ENCODE measurements at regions not wholly inside any gene's neighbourhood (a gene's known extent, or its start where the extent isn't known, plus 50 kb on each side); places are given as distances from the start of the nearest gene placed in this dataset.
A peak's percentile ranks its signal among the peaks of the same experiment; 100 is the strongest.

- no peaks in the 10 kb centered on the region for H3K9me3 ChIP-seq (ENCODE audit: control insufficient read depth, insufficient read depth, low read depth, low read length)
- no TSS peak for BruUV-seq (replicated peaks)
- no peak overlapping the region for H3K4me3 ChIP-seq (ENCODE audit: low read depth in 2 of 2, low read length in 2 of 2)
- ATAC-seq = peak; percentile 44
- ChIA-PET CTCF (interaction anchor here (0.8 to 1.1 kb wide), 3 partner anchors 1865 to 1867 kb away, joined by 4 to 6 read pairs (median 5); no protein-coding TSS in a partner anchor), POLR2A (no interaction called here)
- no peaks in the 10 kb centered on the region for H3K27me3 ChIP-seq (ENCODE audit: control insufficient read depth, insufficient read depth, low read length)
- no peak overlapping the region for H3K27ac ChIP-seq (ENCODE audit: low read length)
- TF ChIP-seq, protein P1, sequence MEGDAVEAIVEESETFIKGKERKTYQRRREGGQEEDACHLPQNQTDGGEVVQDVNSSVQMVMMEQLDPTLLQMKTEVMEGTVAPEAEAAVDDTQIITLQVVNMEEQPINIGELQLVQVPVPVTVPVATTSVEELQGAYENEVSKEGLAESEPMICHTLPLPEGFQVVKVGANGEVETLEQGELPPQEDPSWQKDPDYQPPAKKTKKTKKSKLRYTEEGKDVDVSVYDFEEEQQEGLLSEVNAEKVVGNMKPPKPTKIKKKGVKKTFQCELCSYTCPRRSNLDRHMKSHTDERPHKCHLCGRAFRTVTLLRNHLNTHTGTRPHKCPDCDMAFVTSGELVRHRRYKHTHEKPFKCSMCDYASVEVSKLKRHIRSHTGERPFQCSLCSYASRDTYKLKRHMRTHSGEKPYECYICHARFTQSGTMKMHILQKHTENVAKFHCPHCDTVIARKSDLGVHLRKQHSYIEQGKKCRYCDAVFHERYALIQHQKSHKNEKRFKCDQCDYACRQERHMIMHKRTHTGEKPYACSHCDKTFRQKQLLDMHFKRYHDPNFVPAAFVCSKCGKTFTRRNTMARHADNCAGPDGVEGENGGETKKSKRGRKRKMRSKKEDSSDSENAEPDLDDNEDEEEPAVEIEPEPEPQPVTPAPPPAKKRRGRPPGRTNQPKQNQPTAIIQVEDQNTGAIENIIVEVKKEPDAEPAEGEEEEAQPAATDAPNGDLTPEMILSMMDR (IDR thresholded peaks at IDR 0.05) = no peak
- TF ChIP-seq TCF7L2 (IDR thresholded peaks at IDR 0.05; ENCODE audit: low read depth, low read length) (no peak), POLR2AphosphoS5 (IDR thresholded peaks at IDR 0.05; ENCODE audit: low read depth, low read length) (no peak), REST (IDR thresholded peaks at IDR 0.05; ENCODE audit: insufficient read depth in 1 of 2, low read depth in 2 of 2, low read length in 1 of 2) (no peak), SIN3A (IDR thresholded peaks at IDR 0.05; ENCODE audit: borderline replicate concordance, insufficient read depth, low read depth, low read length) (no peak)
- intact Hi-C loops (cut with micrococcal nuclease; ENCODE audit: unreplicated experiment) (no loop called here), in situ Hi-C loops (cut with HindIII; ENCODE audit: low pct_unique_long_range_greater_than_20kb, low sequenced_read_pairs) (no loop called here)
- H3K36me3 ChIP-seq (ENCODE audit: control insufficient read depth, insufficient read depth, low read length) = no peaks in the 10 kb centered on the region
- DNase-seq (ENCODE audit: low read depth, low spot score) = no peak
- no peaks in the 10 kb centered on the region for H3K4me1 ChIP-seq (ENCODE audit: control insufficient read depth, insufficient read depth, low read length)
These were observed 184.0 kb downstream of the GOLGA6L6 start for GRCh38 chr15:20357481-20358065.

- Histone ChIP-seq H3K9me3 (ENCODE audit: control insufficient read depth, insufficient read depth, low read depth, low read length) (no peaks in the 10 kb centered on the region), H3K4me1 (ENCODE audit: control insufficient read depth, insufficient read depth, low read length) (no peaks in the 10 kb centered on the region), H3K27me3 (ENCODE audit: control insufficient read depth, insufficient read depth, low read length) (no peaks in the 10 kb centered on the region), H3K36me3 (ENCODE audit: control insufficient read depth, insufficient read depth, low read length) (no peaks in the 10 kb centered on the region), H3K4me3 (ENCODE audit: low read depth in 2 of 2, low read length in 2 of 2) (peak overlapping the region in 1 of 2 experiments; percentile 17; a peak in 1 of 4 replicates), H3K27ac (ENCODE audit: low read length) (no peak overlapping the region)
- DNase-seq (ENCODE audit: low read depth, low spot score) = no peak
- ATAC-seq = peak; percentile 39
- ChIA-PET POLR2A (no interaction called here), CTCF (interaction anchor here (0.8 kb wide), 1 partner anchor 1866 kb away, joined by 6 read pairs; no protein-coding TSS in a partner anchor)
- in situ Hi-C loops (cut with HindIII; ENCODE audit: low pct_unique_long_range_greater_than_20kb, low sequenced_read_pairs) (no loop called here), intact Hi-C loops (cut with micrococcal nuclease; ENCODE audit: unreplicated experiment) (no loop called here)
- no peak for TF ChIP-seq REST (IDR thresholded peaks at IDR 0.05; ENCODE audit: insufficient read depth in 1 of 2, low read depth in 2 of 2, low read length in 1 of 2)
- no peak for TF ChIP-seq POLR2AphosphoS5 (IDR thresholded peaks at IDR 0.05; ENCODE audit: low read depth, low read length)
- TF ChIP-seq SIN3A (IDR thresholded peaks at IDR 0.05; ENCODE audit: borderline replicate concordance, insufficient read depth, low read depth, low read length) = no peak
- TF ChIP-seq TCF7L2 (IDR thresholded peaks at IDR 0.05; ENCODE audit: low read depth, low read length) = no peak
- TF ChIP-seq, protein P1 (IDR thresholded peaks at IDR 0.05) = no peak
- no TSS peak for BruUV-seq (replicated peaks)
These were observed 184.6 kb downstream of the GOLGA6L6 start for GRCh38 chr15:20356911-20357480.

All from Panc1 (cell line).